Prostate gland (tissue), 2 donors: ENCODE measurements at regions not wholly inside any gene's neighbourhood (a gene's known extent, or its start where the extent isn't known, plus 50 kb on each side); places are given as distances from the start of the nearest gene placed in this dataset.

ENCODE experiments used
- DNase-seq: peaks from one replicate; pipeline ENCODE4 v3.0.0-alpha.2; 2019; ENCODE audit warnings: low spot score
- H3K27ac ChIP-seq, 2 donors: fragments of 200-600 bp; sonication (generic); 2 replicates each; pipeline ENCODE4 v1.5.1; 2017 to 2019
- H3K27me3 ChIP-seq: fragments of 200-600 bp; sonication (generic); replicated peaks from 2 replicates; pipeline ENCODE4 v1.5.1; 2019; ENCODE audit not compliant: insufficient read depth
- H3K36me3 ChIP-seq, 2 donors: fragments of 200-600 bp; sonication (generic); 1 replicate in 1 of 2; 2 replicates in 1 of 2; pipeline versions ENCODE4 v1.5.1 to v1.8.1; 2017 to 2019
- H3K4me1 ChIP-seq: fragments of 200-600 bp; sonication (generic); replicated peaks from 2 replicates; pipeline ENCODE4 v1.5.1; 2019
- H3K4me3 ChIP-seq, 2 donors: fragments of 200-600 bp; sonication (generic); 2 replicates each; pipeline ENCODE4 v1.5.1; 2017 to 2019
- H3K9me3 ChIP-seq: fragments of 200-600 bp; sonication (generic); 2 replicates; pipeline ENCODE4 v1.5.1; 2017
- POLR2A ChIP-seq: fragments of 450-650 bp; IDR thresholded peaks from one replicate; pipeline ENCODE4 v1.6.1; 2016; ENCODE audit warnings: antibody characterized with exemption, mild to moderate bottlenecking
- POLR2AphosphoS5 ChIP-seq: sonication (generic); formaldehyde crosslinking; IDR thresholded peaks from one replicate; pipeline ENCODE4 v1.6.1; 2017; ENCODE audit warnings: antibody characterized with exemption
- WGBS: methylation state at CpG from one replicate; pipeline ENCODE4 v1.1.5; 2018; 5-methylcytosine and 5-hydroxymethylcytosine counted together
- intact Hi-C: fragments of 100-400 bp; cut with DNase I; formaldehyde crosslinking; loops from one replicate; pipeline ENCODE4 v1.14.2; 2022
- TF ChIP-seq, protein P1 (sequence below), 4 experiments: fragments of 200-600 bp in 2 of 4; fragments of 450-650 bp in 2 of 4; sonication (generic) in 2 of 4; IDR thresholded peaks; 1 replicate in 3 of 4; 2 replicates in 1 of 4; pipeline ENCODE4 v1.5.1; 2016 to 2019; ENCODE audit warnings: antibody characterized with exemption in 4 of 4, mild to moderate bottlenecking in 2 of 4, moderate library complexity in 2 of 4

DNA sequence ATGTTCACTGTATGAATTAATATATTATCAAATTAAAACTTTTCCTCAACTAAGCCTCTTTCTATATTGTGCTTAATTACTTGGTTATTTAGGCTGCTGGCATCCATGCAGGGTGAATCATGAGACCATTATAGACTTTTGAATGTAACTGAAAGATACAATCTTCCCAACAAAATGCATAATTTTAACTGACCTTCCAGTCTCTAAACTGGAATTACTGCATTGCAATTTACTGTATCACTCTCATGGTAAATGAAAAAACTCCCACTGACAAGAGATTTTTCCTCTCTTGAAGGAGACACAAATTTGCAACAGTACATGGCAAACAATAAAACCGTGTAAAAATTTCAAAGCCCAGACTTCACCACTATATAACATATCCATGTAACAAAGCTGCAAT is 349.5 kb downstream of the DRD1 start:
- no peak for DNase-seq
- Histone ChIP-seq H3K27ac (no peak overlapping the region), H3K4me3 (no peak overlapping the region), H3K4me1 (no peaks in the 10 kb centered on the region), H3K9me3 (no peaks in the 10 kb centered on the region), H3K27me3 (no peaks in the 10 kb centered on the region), H3K36me3 (no peaks in the 10 kb centered on the region)
- intact Hi-C loops = no loop called here
- WGBS = 32% methylated on average over 1 of the region's 1 CpG
- TF ChIP-seq POLR2A = no peak
- TF ChIP-seq, protein P1, sequence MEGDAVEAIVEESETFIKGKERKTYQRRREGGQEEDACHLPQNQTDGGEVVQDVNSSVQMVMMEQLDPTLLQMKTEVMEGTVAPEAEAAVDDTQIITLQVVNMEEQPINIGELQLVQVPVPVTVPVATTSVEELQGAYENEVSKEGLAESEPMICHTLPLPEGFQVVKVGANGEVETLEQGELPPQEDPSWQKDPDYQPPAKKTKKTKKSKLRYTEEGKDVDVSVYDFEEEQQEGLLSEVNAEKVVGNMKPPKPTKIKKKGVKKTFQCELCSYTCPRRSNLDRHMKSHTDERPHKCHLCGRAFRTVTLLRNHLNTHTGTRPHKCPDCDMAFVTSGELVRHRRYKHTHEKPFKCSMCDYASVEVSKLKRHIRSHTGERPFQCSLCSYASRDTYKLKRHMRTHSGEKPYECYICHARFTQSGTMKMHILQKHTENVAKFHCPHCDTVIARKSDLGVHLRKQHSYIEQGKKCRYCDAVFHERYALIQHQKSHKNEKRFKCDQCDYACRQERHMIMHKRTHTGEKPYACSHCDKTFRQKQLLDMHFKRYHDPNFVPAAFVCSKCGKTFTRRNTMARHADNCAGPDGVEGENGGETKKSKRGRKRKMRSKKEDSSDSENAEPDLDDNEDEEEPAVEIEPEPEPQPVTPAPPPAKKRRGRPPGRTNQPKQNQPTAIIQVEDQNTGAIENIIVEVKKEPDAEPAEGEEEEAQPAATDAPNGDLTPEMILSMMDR (IDR thresholded peaks at IDR 0.05) = no peak
- TF ChIP-seq POLR2AphosphoS5 = no peak

DNA sequence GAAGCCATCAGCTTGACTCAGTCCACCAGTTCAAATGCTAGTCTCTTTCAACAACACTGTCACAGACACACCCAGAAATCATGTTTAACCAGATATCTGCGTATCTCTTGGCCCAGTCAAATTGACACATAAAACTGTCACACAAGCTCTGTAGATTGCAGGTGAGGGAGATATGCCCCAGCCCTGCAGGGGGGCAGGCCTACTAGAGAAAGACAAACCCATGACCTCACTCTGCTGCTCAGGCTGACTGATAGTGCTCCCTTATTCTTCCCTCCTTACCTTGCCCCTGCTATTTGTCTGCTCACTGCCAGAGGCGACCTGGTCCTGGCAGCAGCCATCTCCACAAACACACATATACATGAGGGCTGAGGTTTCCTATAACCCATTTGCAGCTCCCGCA is 351.3 kb downstream of the DRD1 start:
- no peaks in the 10 kb centered on the region for H3K9me3 ChIP-seq
- H3K27ac ChIP-seq = no peak overlapping the region
- no peaks in the 10 kb centered on the region for H3K4me1 ChIP-seq
- TF ChIP-seq, protein P1 (IDR thresholded peaks at IDR 0.05) = no peak
- no peak for TF ChIP-seq POLR2A
- no peak for DNase-seq
- intact Hi-C loops = no loop called here
- no peak overlapping the region for H3K4me3 ChIP-seq
- no peaks in the 10 kb centered on the region for H3K36me3 ChIP-seq
- 56% methylated on average over 3 of the region's 3 CpGs for WGBS
- no peaks in the 10 kb centered on the region for H3K27me3 ChIP-seq

DNA sequence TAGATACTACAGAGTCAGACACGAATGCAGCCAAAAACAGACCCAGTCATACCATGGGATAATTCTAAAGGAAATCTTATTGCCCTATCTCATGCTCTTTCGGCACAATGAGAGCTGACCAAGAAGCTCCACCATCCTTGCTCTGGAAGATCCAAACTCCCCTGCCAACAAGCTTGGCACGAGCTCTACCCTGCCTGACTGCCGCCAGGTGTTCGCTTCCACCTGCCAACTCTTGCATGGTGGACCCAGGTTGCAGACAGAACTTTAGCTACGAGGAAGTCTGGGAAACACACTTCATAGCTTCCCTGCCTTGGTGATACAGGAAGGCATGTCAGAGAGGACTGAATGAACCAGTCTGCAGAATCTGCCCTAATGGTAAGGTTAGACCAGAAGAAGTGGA is 355.0 kb downstream of the DRD1 start:
- Histone ChIP-seq H3K4me3 (no peak overlapping the region), H3K27me3 (no peaks in the 10 kb centered on the region), H3K36me3 (no peaks in the 10 kb centered on the region), H3K4me1 (no peaks in the 10 kb centered on the region), H3K9me3 (no peaks in the 10 kb centered on the region), H3K27ac (no peak overlapping the region)
- intact Hi-C loops = no loop called here
- DNase-seq = no peak
- TF ChIP-seq, protein P1 (IDR thresholded peaks at IDR 0.05) = no peak
- TF ChIP-seq POLR2A (no peak), POLR2AphosphoS5 (no peak)
- 78% methylated on average over 6 of the region's 6 CpGs for WGBS

DNA sequence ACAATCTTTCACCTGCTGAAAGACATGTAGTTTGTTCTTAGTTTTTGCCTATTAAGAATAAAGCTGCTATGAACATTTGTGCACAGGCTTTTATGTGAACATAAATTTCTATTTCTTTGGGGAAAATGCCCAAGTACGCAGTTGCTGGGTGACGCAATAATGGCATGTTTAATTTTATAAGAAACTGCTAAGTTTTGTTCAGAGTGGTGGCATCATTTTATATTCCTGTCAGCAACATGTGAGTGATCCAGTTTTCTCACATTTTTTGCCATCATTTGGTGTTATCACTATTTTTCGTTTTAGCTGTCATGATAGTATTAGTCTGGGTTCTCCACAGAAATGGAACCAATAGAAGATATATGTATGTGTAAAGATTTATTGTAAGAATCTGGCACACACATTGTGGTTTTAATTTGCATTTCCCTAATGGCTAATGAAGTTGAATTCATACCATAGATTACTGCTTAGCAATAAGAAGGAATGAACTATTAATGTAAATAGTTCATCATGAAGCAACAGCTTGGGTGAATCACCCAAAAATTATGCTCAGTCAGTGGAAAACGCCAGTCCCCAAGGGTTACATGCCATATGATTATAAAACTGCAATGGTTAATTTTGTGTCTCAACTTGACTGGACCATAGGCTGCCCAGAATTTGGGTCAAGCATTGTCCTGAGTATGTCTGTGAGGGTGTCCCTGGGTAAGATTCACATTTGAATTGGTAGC is 358.6 kb downstream of the MSX2 start:
- Histone ChIP-seq H3K9me3 (no peaks in the 10 kb centered on the region), H3K27ac (no peak overlapping the region), H3K27me3 (no peaks in the 10 kb centered on the region), H3K36me3 (no peaks in the 10 kb centered on the region), H3K4me1 (no peaks in the 10 kb centered on the region), H3K4me3 (no peak overlapping the region)
- TF ChIP-seq POLR2A (no peak), POLR2AphosphoS5 (no peak)
- TF ChIP-seq, protein P1 (IDR thresholded peaks at IDR 0.05) = no peak
- DNase-seq = no peak
- 88% methylated on average over 4 of the region's 4 CpGs for whole genome bisulfite sequencing
- intact Hi-C loops = no loop called here

DNA sequence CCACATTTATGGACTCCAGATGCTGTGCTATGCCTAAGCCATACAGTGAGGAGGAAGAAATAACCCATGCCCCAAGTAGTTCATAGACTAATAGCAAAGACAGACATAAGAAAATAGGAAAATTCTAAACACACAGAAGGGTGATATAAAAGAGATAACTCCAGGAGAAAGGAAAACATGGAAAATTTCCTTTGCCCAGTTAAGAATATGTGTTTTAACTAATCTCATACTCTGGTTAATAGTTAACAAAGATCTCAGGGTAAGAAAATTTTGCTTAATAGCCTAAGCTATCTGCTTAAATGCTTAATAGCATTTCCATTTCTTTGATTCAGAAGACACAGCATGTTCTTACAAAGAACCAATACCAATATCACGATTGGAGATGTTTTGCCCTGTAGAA is 358.0 kb downstream of the MSX2 start:
- Histone ChIP-seq H3K4me1 (no peaks in the 10 kb centered on the region), H3K36me3 (no peaks in the 10 kb centered on the region), H3K27ac (no peak overlapping the region), H3K9me3 (no peaks in the 10 kb centered on the region), H3K27me3 (no peaks in the 10 kb centered on the region), H3K4me3 (no peak overlapping the region)
- WGBS = 81% methylated on average over 1 of the region's 1 CpG
- intact Hi-C loops = no loop called here
- no peak for TF ChIP-seq POLR2A
- TF ChIP-seq POLR2AphosphoS5 = no peak
- TF ChIP-seq, protein P1 (IDR thresholded peaks at IDR 0.05) = no peak
- no peak for DNase-seq
